Natural killer cell (primary cell): ENCODE measurements at regions not wholly inside any gene's neighbourhood (a gene's known extent, or its start where the extent isn't known, plus 50 kb on each side); places are given as distances from the start of the nearest gene placed in this dataset.
A peak's percentile ranks its signal among the peaks of the same experiment; 100 is the strongest.

Experiments
- ATAC-seq, 3 donors: fragments of 150-1000 bp in 2 of 3; fragments of 200-7000 bp in 1 of 3; cut with Tn5 transposase; 1 replicate in 1 of 3; 2 replicates in 2 of 3; pipeline ENCODE4 v1.10.0; 2021; ENCODE audit warnings: mild to moderate bottlenecking in 2 of 3, moderate library complexity in 2 of 3
- DNase-seq, 2 donors: peaks; one replicate each; pipeline versions ENCODE4 v3.0.0 to v3.0.0-alpha.2; 2013 to 2021; ENCODE audit warnings: mixed read lengths in 1 of 2
- H3K27ac ChIP-seq: one replicate; pipeline ENCODE4 v1.5.1; 2013; ENCODE audit warnings: mild to moderate bottlenecking, low read length
- H3K27me3 ChIP-seq: one replicate; pipeline ENCODE4 v1.6.1; 2013; ENCODE audit warnings: low read length; ENCODE audit not compliant: control insufficient read depth, insufficient read depth
- H3K36me3 ChIP-seq: one replicate; pipeline ENCODE4 v1.6.1; 2013; ENCODE audit warnings: low read length; ENCODE audit not compliant: control insufficient read depth, insufficient read depth
- H3K4me1 ChIP-seq: one replicate; pipeline ENCODE4 v1.6.1; 2013; ENCODE audit warnings: low read length; ENCODE audit not compliant: control insufficient read depth, insufficient read depth
- H3K4me3 ChIP-seq: one replicate; pipeline ENCODE4 v1.5.1; 2013; ENCODE audit warnings: low read length
- H3K9me3 ChIP-seq: one replicate; pipeline ENCODE4 v1.6.1; 2013; ENCODE audit warnings: low read length; ENCODE audit not compliant: control insufficient read depth, insufficient read depth
- H3K27ac Mint-ChIP-seq, 2 donors: one replicate each; pipeline ENCODE4 v1.8.0; 2022; ENCODE audit warnings: mild to moderate bottlenecking in 2 of 2, mixed read lengths in 2 of 2, moderate library complexity in 1 of 2
- H3K27me3 Mint-ChIP-seq, 2 donors: one replicate each; pipeline ENCODE4 v1.8.0; 2022; ENCODE audit warnings: low read depth in 2 of 2, mixed read lengths in 2 of 2
- H3K36me3 Mint-ChIP-seq: one replicate; pipeline ENCODE4 v1.8.0; 2022; ENCODE audit warnings: mixed read lengths
- H3K4me1 Mint-ChIP-seq, 2 donors: one replicate each; pipeline ENCODE4 v1.8.0; 2022; ENCODE audit warnings: mixed read lengths in 2 of 2
- H3K4me3 Mint-ChIP-seq: one replicate; pipeline ENCODE4 v1.8.0; 2022; ENCODE audit warnings: mild to moderate bottlenecking, moderate library complexity, mixed read lengths
- H3K9me3 Mint-ChIP-seq, 2 donors: one replicate each; pipeline ENCODE4 v1.8.0; 2022; ENCODE audit warnings: mixed read lengths in 2 of 2
- WGBS: methylation state at CpG from one replicate; pipeline ENCODE4 v1.1.7; 2013; ENCODE audit warnings: missing lambda C conversion rate; ENCODE audit not compliant: insufficient coverage; 5-methylcytosine and 5-hydroxymethylcytosine counted together
- intact Hi-C: fragments of 100-400 bp; cut with micrococcal nuclease; formaldehyde crosslinking; loops from one replicate; pipeline ENCODE4 v1.14.2; 2022
- TF ChIP-seq, protein P1 (sequence below): fragments of 200-600 bp; IDR thresholded peaks from one replicate; pipeline ENCODE4 v1.8.0; 2022; ENCODE audit warnings: antibody characterized with exemption

DNA sequence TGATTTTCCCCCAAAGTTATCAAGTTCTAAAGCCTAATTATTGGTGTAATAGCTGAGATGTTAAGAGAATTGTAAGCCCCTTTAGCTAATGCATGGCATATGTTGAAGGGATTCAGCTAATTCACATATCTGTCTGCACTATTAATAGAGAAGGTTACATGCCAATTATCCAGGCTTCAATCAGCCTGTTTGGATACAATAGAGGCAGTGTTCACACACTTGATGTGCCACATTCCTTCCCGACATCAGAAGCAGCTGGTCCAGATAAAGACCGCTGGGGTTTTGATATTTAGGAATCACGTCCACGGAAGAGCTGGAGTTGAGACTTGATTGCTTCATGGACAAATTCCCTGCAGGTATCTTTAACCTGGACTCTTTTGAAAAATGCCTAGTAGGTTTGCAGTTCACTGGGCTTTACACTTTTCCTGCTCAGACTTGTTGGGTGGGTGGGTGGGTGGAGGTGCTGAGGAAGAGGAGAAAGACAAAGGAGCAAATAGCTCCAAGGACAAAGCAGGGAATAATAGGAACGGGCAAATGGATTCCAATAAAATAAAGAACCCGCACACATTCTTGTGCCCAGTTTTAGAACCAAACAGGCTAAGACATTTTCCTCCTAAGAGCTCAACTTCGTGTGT is 142.6 kb upstream of the ZNF217 start:
- Histone ChIP-seq H3K4me1 (peaks cover 11% of the 10 kb centered on the region), H3K27me3 (no peaks in the 10 kb centered on the region), H3K9me3 (no peaks in the 10 kb centered on the region), H3K4me3 (no peak overlapping the region), H3K27ac (peak overlapping the region; percentile 55), H3K36me3 (no peaks in the 10 kb centered on the region)
- WGBS = 91% methylated on average over 4 of the region's 7 CpGs
- H3K27ac Mint-ChIP-seq = peak overlapping the region; percentile 61 to 86
- H3K9me3 Mint-ChIP-seq = no peaks in the 10 kb centered on the region
- intact Hi-C loops = no loop called here
- no peak overlapping the region for H3K4me3 Mint-ChIP-seq
- no peak for ATAC-seq
- no peak for DNase-seq
- H3K36me3 Mint-ChIP-seq = no peaks in the 10 kb centered on the region
- H3K4me1 Mint-ChIP-seq = peaks cover 21 to 27% of the 10 kb centered on the region in 2 donors
- TF ChIP-seq, protein P1, sequence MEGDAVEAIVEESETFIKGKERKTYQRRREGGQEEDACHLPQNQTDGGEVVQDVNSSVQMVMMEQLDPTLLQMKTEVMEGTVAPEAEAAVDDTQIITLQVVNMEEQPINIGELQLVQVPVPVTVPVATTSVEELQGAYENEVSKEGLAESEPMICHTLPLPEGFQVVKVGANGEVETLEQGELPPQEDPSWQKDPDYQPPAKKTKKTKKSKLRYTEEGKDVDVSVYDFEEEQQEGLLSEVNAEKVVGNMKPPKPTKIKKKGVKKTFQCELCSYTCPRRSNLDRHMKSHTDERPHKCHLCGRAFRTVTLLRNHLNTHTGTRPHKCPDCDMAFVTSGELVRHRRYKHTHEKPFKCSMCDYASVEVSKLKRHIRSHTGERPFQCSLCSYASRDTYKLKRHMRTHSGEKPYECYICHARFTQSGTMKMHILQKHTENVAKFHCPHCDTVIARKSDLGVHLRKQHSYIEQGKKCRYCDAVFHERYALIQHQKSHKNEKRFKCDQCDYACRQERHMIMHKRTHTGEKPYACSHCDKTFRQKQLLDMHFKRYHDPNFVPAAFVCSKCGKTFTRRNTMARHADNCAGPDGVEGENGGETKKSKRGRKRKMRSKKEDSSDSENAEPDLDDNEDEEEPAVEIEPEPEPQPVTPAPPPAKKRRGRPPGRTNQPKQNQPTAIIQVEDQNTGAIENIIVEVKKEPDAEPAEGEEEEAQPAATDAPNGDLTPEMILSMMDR = no peak
- H3K27me3 Mint-ChIP-seq = peaks cover 8 to 10% of the 10 kb centered on the region in 2 donors

DNA sequence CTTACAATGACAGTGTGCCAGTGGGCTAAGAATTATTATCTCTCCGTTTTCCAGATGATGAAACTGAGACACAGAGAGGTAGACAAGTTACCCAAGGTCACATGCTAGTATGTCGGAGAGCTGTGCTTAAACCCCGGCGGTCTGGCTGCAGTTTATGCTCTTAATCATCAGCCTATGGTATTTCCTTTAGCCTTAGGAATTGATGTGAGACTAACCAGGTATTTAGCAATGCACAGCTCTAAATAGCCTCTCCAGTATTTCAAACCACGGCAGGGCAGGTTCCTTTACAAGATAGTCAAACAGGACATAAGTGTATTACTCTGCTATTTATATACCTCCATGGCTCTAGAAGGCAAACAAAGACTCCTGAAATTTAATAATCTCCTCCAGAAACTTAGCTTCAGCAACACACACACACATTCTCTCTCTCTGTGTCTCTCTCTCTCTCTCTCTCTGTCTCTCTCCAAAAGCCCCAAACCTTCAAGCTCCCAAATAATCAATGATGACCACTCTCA is 142.0 kb upstream of the ZNF217 start:
- Mint-ChIP-seq H3K36me3 (no peaks in the 10 kb centered on the region), H3K27me3 (peaks cover 8 to 10% of the 10 kb centered on the region in 2 donors), H3K4me3 (no peak overlapping the region), H3K9me3 (no peaks in the 10 kb centered on the region), H3K27ac (no peak overlapping the region), H3K4me1 (peaks cover 20 to 26% of the 10 kb centered on the region in 2 donors)
- Histone ChIP-seq H3K27me3 (no peaks in the 10 kb centered on the region), H3K9me3 (no peaks in the 10 kb centered on the region), H3K36me3 (no peaks in the 10 kb centered on the region), H3K4me3 (no peak overlapping the region), H3K4me1 (peaks cover 11% of the 10 kb centered on the region), H3K27ac (no peak overlapping the region)
- 59% methylated on average over 5 of the region's 5 CpGs for WGBS
- DNase-seq (no peak), ATAC-seq (no peak)
- intact Hi-C loops = no loop called here
- TF ChIP-seq, protein P1 = no peak

DNA sequence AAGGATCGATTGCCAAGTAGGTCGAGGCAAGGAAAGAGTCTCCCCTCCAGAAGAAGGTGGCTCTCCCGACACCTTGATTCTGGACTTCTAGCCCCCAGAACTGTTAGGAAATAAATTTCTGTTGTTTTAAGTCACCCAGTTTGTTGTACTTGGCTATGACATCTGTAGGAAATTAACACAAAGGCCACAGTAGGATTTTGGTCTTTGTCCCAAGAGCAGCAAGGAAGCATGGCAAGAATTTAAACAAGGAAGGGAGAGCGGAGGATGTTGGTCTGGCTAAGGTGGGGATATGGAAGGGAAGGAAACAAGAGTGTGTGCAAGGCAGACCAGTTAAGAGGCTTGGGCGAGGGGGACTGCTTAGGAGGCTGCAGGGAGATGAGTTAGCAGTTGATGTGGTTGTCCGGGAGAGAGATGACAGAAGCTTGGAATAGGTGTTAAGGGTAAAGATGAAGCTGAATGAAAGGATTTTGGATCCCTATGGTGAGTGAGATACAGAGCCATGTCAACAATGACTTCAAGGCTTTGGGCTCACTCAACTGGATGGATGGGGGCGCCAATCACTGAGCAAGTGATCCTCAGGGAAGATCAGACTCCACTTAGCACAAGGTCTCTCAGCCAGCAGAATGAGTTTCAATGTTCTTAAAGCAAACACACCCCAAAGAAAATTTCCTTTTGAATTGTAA is 140.5 kb upstream of the ZNF217 start:
- intact Hi-C loops = no loop called here
- peaks cover 15 to 22% of the 10 kb centered on the region in 2 donors for H3K4me1 Mint-ChIP-seq
- Histone ChIP-seq H3K36me3 (no peaks in the 10 kb centered on the region), H3K27me3 (no peaks in the 10 kb centered on the region), H3K4me3 (no peak overlapping the region), H3K27ac (no peak overlapping the region), H3K4me1 (peaks cover 24% of the 10 kb centered on the region), H3K9me3 (no peaks in the 10 kb centered on the region)
- 97% methylated on average over 7 of the region's 7 CpGs for WGBS
- DNase-seq (no peak), ATAC-seq (no peak)
- H3K27ac Mint-ChIP-seq = no peak overlapping the region
- peaks cover 8 to 10% of the 10 kb centered on the region in 2 donors for H3K27me3 Mint-ChIP-seq
- TF ChIP-seq, protein P1 = no peak
- no peaks in the 10 kb centered on the region for H3K36me3 Mint-ChIP-seq
- H3K9me3 Mint-ChIP-seq = no peaks in the 10 kb centered on the region
- H3K4me3 Mint-ChIP-seq = no peak overlapping the region
